ENCODE measurements at regions not wholly inside any gene's neighbourhood (a gene's known extent, or its start where the extent isn't known, plus 50 kb on each side); places are given as distances from the start of the nearest gene placed in this dataset.
A peak's percentile ranks its signal among the peaks of the same experiment; 100 is the strongest.
"Not testable (repeated sequence)": the region's sequence is repeated elsewhere in the genome, so short reads cannot be mapped to it uniquely, and the experiment has no call there.

- DNase-seq (ENCODE audit: low spot score) = not testable (repeated sequence)
These were observed 180.8 kb upstream of the GALNT15 start for GRCh38 chr3:15993660-15994059.

- DNase-seq (ENCODE audit: low spot score) = not testable (repeated sequence)
These were observed 178.0 kb upstream of the GALNT15 start for GRCh38 chr3:15996496-15996895.

- DNase-seq (ENCODE audit: low spot score) = no peak
These were observed 177.1 kb upstream of the GALNT15 start for GRCh38 chr3:15997274-15997943.

GRCh38 chr3:15998911-15999310, 175.6 kb upstream of the GALNT15 start:
- no peak for DNase-seq (ENCODE audit: low spot score)

- DNase-seq (ENCODE audit: low spot score) = no peak
These were observed 169.7 kb upstream of the GALNT15 start for GRCh38 chr3:16004812-16005211.

- no peak for DNase-seq (ENCODE audit: low spot score)
These were observed 163.1 kb upstream of the GALNT15 start for GRCh38 chr3:16011376-16011775.

- no peak for DNase-seq (ENCODE audit: low spot score)
These were observed 162.4 kb upstream of the GALNT15 start for GRCh38 chr3:16012086-16012485.

GRCh38 chr3:16013568-16013967, 160.9 kb upstream of the GALNT15 start:
- DNase-seq (ENCODE audit: low spot score) = no peak

GRCh38 chr3:16021801-16022200, 152.7 kb upstream of the GALNT15 start:
- not testable (repeated sequence) for DNase-seq (ENCODE audit: low spot score)

GRCh38 chr3:16023881-16024280, 150.6 kb upstream of the GALNT15 start:
- not testable (repeated sequence) for DNase-seq (ENCODE audit: low spot score)

GRCh38 chr3:16024548-16024947, 149.9 kb upstream of the GALNT15 start:
- no peak for DNase-seq (ENCODE audit: low spot score)

- DNase-seq (ENCODE audit: low spot score) = no peak
These were observed 147.7 kb upstream of the GALNT15 start for GRCh38 chr3:16026753-16027152.

GRCh38 chr3:16028604-16029003, 145.9 kb upstream of the GALNT15 start:
- no peak for DNase-seq (ENCODE audit: low spot score)

- DNase-seq (ENCODE audit: low spot score) = no peak
These were observed 144.1 kb upstream of the GALNT15 start for GRCh38 chr3:16030342-16030741.

- no peak for DNase-seq (ENCODE audit: low spot score)
These were observed 143.0 kb upstream of the GALNT15 start for GRCh38 chr3:16031434-16031833.

- DNase-seq (ENCODE audit: low spot score) = no peak
These were observed 140.4 kb upstream of the GALNT15 start for GRCh38 chr3:16033889-16034687.

- no peak for DNase-seq (ENCODE audit: low spot score)
These were observed 133.5 kb upstream of the GALNT15 start for GRCh38 chr3:16040991-16041390.

GRCh38 chr3:16048435-16049318, 125.8 kb upstream of the GALNT15 start:
- DNase-seq (ENCODE audit: low spot score) = peak; percentile 75

GRCh38 chr3:16050641-16051467, 123.6 kb upstream of the GALNT15 start:
- DNase-seq (ENCODE audit: low spot score) = no peak

- DNase-seq (ENCODE audit: low spot score) = no peak
These were observed 122.8 kb upstream of the GALNT15 start for GRCh38 chr3:16051691-16052090.

GRCh38 chr3:16052964-16053363, 121.5 kb upstream of the GALNT15 start:
- DNase-seq (ENCODE audit: low spot score) = no peak

- no peak for DNase-seq (ENCODE audit: low spot score)
These were observed 120.7 kb upstream of the GALNT15 start for GRCh38 chr3:16053794-16054193.

Data from SW480 (cell line).